ENCODE measurements at regions not wholly inside any gene's neighbourhood (a gene's known extent, or its start where the extent isn't known, plus 50 kb on each side); places are given as distances from the start of the nearest gene placed in this dataset.

DNA sequence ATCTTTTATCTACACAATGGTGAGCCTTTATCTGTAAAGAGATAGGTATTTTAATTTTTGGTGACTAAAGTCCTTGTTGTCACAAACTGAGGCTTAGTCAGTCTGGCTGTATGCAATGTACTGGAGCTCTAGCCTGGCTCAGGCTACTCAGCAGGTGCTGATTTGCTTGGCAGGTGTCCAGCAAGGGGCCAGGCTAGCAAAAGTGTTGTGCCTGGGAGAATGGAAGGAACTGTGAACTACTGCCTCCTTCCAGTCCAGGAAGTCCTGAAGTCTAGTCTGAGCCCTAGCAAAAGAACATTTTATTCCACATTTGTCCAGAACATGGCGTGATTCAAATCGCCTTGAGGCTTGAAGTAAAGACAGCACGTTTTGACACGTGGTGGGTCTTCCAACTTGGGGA is 260.5 kb downstream of the CCDC85A start:
- peak; percentile 53 for DNase-seq (ENCODE audit: low read depth)

DNA sequence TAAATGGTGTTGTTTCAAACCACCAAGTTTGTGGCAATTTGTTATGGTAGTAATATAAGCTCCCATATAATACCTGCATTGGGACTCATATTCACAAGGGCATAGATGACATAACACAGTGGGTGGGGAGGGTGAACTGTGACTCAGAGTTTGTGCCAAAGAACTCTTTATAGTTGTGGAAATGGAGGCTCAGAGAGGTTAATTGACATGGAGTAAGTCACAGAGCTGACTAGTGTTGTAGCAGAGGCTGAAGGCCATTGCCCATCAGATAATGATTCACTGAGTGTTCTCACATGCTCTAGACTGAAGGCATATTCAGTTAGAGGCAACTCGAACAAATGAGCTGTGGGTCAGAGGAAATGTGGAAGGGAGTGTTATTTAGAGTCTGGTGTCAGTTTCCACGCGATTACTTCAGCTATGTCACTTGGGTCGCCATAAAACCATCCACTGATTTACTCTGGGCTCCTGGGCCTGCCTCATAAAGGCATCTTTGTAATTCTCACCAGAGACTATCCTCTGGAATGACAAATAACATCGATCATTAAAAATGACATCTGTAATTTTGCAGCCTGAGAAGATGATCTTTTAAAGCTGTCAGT is 264.7 kb downstream of the CCDC85A start:
- no peak overlapping the region for H3K4me3 ChIP-seq (ENCODE audit: low read depth, low read length)
- TF ChIP-seq, protein P1, sequence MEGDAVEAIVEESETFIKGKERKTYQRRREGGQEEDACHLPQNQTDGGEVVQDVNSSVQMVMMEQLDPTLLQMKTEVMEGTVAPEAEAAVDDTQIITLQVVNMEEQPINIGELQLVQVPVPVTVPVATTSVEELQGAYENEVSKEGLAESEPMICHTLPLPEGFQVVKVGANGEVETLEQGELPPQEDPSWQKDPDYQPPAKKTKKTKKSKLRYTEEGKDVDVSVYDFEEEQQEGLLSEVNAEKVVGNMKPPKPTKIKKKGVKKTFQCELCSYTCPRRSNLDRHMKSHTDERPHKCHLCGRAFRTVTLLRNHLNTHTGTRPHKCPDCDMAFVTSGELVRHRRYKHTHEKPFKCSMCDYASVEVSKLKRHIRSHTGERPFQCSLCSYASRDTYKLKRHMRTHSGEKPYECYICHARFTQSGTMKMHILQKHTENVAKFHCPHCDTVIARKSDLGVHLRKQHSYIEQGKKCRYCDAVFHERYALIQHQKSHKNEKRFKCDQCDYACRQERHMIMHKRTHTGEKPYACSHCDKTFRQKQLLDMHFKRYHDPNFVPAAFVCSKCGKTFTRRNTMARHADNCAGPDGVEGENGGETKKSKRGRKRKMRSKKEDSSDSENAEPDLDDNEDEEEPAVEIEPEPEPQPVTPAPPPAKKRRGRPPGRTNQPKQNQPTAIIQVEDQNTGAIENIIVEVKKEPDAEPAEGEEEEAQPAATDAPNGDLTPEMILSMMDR (IDR thresholded peaks at IDR 0.05; ENCODE audit: insufficient read depth, low read length, poor library complexity, severe bottlenecking), result no peak
- H3K27me3 ChIP-seq (ENCODE audit: control insufficient read depth, insufficient read depth, low read length), result no peaks in the 10 kb centered on the region
- peak; percentile 78 for DNase-seq (ENCODE audit: low read depth)
- no peaks in the 10 kb centered on the region for H3K36me3 ChIP-seq (ENCODE audit: control insufficient read depth, insufficient read depth, low read length)

More for the DNA sequence above, 260.5 kb downstream of the CCDC85A start:
- H3K27me3 ChIP-seq (ENCODE audit: control insufficient read depth, insufficient read depth, low read length), result no peaks in the 10 kb centered on the region
- H3K36me3 ChIP-seq (ENCODE audit: control insufficient read depth, insufficient read depth, low read length), result no peaks in the 10 kb centered on the region
- TF ChIP-seq, protein P1 (IDR thresholded peaks at IDR 0.05; ENCODE audit: insufficient read depth, low read length, poor library complexity, severe bottlenecking), result no peak
- no peak overlapping the region for H3K4me3 ChIP-seq (ENCODE audit: low read depth, low read length)

DNA sequence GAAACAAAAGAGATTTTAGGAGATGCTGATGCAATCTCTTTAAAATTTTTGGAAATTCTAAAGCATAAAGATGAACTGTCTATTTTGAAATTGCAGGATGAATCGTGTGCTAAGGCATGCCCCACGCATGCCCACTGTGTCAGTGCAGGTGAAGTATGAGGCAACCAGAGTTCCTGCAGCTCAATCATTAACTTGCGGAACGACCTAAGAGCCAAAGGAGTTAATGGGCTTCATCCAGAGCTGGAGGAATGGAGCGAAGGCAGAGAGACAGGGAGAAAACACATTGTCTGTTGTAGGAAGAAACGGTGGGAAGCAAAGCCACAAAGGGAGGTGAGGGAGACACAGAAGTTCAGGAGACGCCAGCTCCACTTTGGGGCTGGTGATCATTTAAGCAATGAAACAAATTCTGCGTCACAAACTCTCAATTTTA is 265.2 kb downstream of the CCDC85A start:
- Histone ChIP-seq H3K27me3 (ENCODE audit: control insufficient read depth, insufficient read depth, low read length) (no peaks in the 10 kb centered on the region), H3K4me3 (ENCODE audit: low read depth, low read length) (no peak overlapping the region), H3K36me3 (ENCODE audit: control insufficient read depth, insufficient read depth, low read length) (no peaks in the 10 kb centered on the region)
- TF ChIP-seq, protein P1 (IDR thresholded peaks at IDR 0.05; ENCODE audit: insufficient read depth, low read length, poor library complexity, severe bottlenecking), result no peak
- DNase-seq (ENCODE audit: low read depth), result peak; percentile 94

DNA sequence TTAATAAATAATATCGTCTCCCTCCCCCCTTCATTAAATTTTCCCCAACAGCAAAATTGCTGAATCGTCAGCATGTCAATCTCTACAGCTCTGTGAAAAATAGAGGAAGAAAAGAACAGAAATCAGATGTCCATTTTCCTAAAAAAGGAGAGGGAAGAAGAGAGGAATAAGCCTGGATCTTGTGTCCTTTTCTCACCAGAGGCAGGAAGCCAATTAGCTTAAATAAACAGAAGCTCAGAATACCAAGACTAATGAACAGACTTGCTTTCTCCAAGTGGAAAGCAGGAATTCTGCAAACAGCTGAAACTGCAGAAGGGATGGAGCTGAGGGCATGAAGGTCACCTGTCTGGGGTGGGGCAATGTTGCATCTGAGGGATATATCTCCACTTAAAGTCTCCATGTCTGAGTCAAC is 265.7 kb downstream of the CCDC85A start:
- H3K36me3 ChIP-seq (ENCODE audit: control insufficient read depth, insufficient read depth, low read length), result no peaks in the 10 kb centered on the region
- H3K4me3 ChIP-seq (ENCODE audit: low read depth, low read length), result no peak overlapping the region
- TF ChIP-seq, protein P1 (IDR thresholded peaks at IDR 0.05; ENCODE audit: insufficient read depth, low read length, poor library complexity, severe bottlenecking), result no peak
- no peaks in the 10 kb centered on the region for H3K27me3 ChIP-seq (ENCODE audit: control insufficient read depth, insufficient read depth, low read length)
- DNase-seq (ENCODE audit: low read depth), result no peak

DNA sequence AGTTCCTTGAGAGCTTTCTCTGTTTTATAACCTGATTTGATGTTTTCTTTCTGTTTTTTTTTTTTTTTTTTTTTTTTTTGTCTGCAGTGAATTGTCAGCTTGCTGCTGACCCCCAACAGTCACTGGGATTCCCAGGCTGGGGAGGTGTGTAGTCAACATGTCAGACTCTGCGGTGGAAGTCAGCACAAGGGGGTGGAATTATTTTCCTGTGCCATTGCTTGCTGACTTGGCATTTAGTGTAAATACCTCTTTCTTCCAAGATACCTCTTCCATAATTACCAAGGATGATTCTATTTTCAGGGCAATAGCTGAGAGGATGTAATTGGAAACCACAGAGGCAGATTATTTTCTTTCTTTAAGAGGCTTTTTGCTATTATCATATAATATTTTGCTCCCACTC is 266.3 kb downstream of the CCDC85A start:
- Histone ChIP-seq H3K36me3 (ENCODE audit: control insufficient read depth, insufficient read depth, low read length) (no peaks in the 10 kb centered on the region), H3K27me3 (ENCODE audit: control insufficient read depth, insufficient read depth, low read length) (no peaks in the 10 kb centered on the region), H3K4me3 (ENCODE audit: low read depth, low read length) (no peak overlapping the region)
- TF ChIP-seq, protein P1 (IDR thresholded peaks at IDR 0.05; ENCODE audit: insufficient read depth, low read length, poor library complexity, severe bottlenecking), result no peak
- DNase-seq (ENCODE audit: low read depth), result no peak

DNA sequence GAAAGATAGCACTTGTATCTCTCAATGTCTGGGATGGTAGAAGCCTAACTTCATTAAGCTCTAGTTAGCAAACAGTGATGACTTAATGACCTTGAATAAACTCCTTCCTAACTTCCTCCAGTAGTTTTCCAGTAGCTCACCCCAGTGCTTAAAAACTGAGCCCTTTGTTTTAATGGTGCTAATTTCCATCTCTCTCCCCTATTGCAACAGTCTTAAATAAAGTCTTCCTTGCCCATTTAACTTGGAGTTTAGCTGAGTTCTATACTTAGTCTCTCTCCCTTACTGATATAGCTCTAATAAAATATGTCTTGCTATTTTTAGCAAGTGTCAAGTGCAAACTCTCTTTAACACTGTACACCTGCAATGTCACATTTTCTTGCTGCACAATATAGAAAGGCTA is 267.0 kb downstream of the CCDC85A start:
- Histone ChIP-seq H3K27me3 (ENCODE audit: control insufficient read depth, insufficient read depth, low read length) (no peaks in the 10 kb centered on the region), H3K4me3 (ENCODE audit: low read depth, low read length) (no peak overlapping the region), H3K36me3 (ENCODE audit: control insufficient read depth, insufficient read depth, low read length) (no peaks in the 10 kb centered on the region)
- TF ChIP-seq, protein P1 (IDR thresholded peaks at IDR 0.05; ENCODE audit: insufficient read depth, low read length, poor library complexity, severe bottlenecking), result no peak
- no peak for DNase-seq (ENCODE audit: low read depth)
